Transverse colon (tissue), 4 donors: ENCODE measurements at regions not wholly inside any gene's neighbourhood (a gene's known extent, or its start where the extent isn't known, plus 50 kb on each side); places are given as distances from the start of the nearest gene placed in this dataset.
A peak's percentile ranks its signal among the peaks of the same experiment; 100 is the strongest.

Experiments
- DNase-seq: peaks from one replicate; pipeline ENCODE4 v3.0.0-alpha.2; 2019
- H3K27ac ChIP-seq, 4 donors: fragments of 200-600 bp; sonication (generic); 2 replicates each; pipeline ENCODE4 v1.5.1; 2016 to 2018; ENCODE audit warnings: inconsistent platforms in 4 of 4
- H3K27me3 ChIP-seq: fragments of 200-600 bp; sonication (generic); 2 replicates; pipeline ENCODE4 v1.5.1; 2017; ENCODE audit warnings: inconsistent platforms
- H3K36me3 ChIP-seq, 4 donors: fragments of 200-600 bp; sonication (generic); 2 replicates each; pipeline ENCODE4 v1.5.1; 2017 to 2019; ENCODE audit warnings: inconsistent platforms in 4 of 4
- H3K4me1 ChIP-seq, 4 donors: fragments of 200-600 bp; sonication (generic); 2 replicates each; pipeline ENCODE4 v1.5.1; 2017 to 2020; ENCODE audit warnings: inconsistent platforms in 4 of 4
- H3K4me3 ChIP-seq, 4 donors: fragments of 200-600 bp; sonication (generic); 1 replicate in 1 of 4; 2 replicates in 3 of 4; pipeline versions ENCODE4 v1.5.1 to v1.6.1; 2017 to 2019; ENCODE audit warnings: inconsistent platforms in 4 of 4
- H3K9me3 ChIP-seq, 2 donors: fragments of 200-600 bp; sonication (generic); 2 replicates each; pipeline ENCODE4 v1.5.1; 2017 to 2019; ENCODE audit warnings: inconsistent platforms in 2 of 2
- EP300 ChIP-seq: sonication (generic); formaldehyde crosslinking; IDR thresholded peaks from one replicate; pipeline ENCODE4 v1.6.1; 2017; ENCODE audit warnings: antibody characterized with exemption, low read depth
- POLR2A ChIP-seq: fragments of 450-650 bp; IDR thresholded peaks from one replicate; pipeline ENCODE4 v1.6.1; 2016; ENCODE audit warnings: antibody characterized with exemption, mild to moderate bottlenecking, moderate library complexity
- POLR2AphosphoS5 ChIP-seq, 3 donors: sonication (generic); formaldehyde crosslinking; IDR thresholded peaks; one replicate each; pipeline ENCODE4 v1.6.1; 2016; ENCODE audit warnings: antibody characterized with exemption in 3 of 3
- WGBS, 2 donors: methylation state at CpG; one replicate each; pipeline ENCODE4 v1.1.5; 2018; ENCODE audit warnings: low coverage in 1 of 2; 5-methylcytosine and 5-hydroxymethylcytosine counted together
- in situ Hi-C, 4 donors: fragments of 200-750 bp; cut with MboI; loops; one replicate each; pipeline versions ENCODE4 v1.15.0 to v1.15.1; 2017; ENCODE audit warnings: low sequenced_read_pairs in 3 of 4, low pct_ligation_motif_present in 1 of 4, low pct_unique_long_range_greater_than_20kb in 1 of 4
- intact Hi-C: fragments of 100-400 bp; cut with DNase I; formaldehyde crosslinking; loops from one replicate; pipeline ENCODE4 v1.15.1; 2023; ENCODE audit warnings: low total_unique reads
- TF ChIP-seq, protein P1 (sequence below), 5 experiments: fragments of 200-600 bp in 3 of 5; fragments of 450-650 bp in 2 of 5; sonication (generic) in 3 of 5; IDR thresholded peaks; 1 replicate in 2 of 5; 2 replicates in 3 of 5; pipeline ENCODE4 v1.5.1; 2016 to 2017; ENCODE audit warnings: antibody characterized with exemption in 5 of 5, inconsistent platforms in 3 of 5, mild to moderate bottlenecking in 2 of 5, moderate library complexity in 1 of 5

- Histone ChIP-seq H3K27me3 (no peaks in the 10 kb centered on the region), H3K36me3 (no peaks in the 10 kb centered on the region), H3K4me1 (peaks cover 0 to 8% (median 0%) of the 10 kb centered on the region in 4 donors), H3K4me3 (no peak overlapping the region), H3K9me3 (no peaks in the 10 kb centered on the region), H3K27ac (no peak overlapping the region)
- TF ChIP-seq POLR2A: no peak
- TF ChIP-seq POLR2AphosphoS5 (IDR thresholded peaks at IDR 0.05): no peak
- TF ChIP-seq, protein P1, sequence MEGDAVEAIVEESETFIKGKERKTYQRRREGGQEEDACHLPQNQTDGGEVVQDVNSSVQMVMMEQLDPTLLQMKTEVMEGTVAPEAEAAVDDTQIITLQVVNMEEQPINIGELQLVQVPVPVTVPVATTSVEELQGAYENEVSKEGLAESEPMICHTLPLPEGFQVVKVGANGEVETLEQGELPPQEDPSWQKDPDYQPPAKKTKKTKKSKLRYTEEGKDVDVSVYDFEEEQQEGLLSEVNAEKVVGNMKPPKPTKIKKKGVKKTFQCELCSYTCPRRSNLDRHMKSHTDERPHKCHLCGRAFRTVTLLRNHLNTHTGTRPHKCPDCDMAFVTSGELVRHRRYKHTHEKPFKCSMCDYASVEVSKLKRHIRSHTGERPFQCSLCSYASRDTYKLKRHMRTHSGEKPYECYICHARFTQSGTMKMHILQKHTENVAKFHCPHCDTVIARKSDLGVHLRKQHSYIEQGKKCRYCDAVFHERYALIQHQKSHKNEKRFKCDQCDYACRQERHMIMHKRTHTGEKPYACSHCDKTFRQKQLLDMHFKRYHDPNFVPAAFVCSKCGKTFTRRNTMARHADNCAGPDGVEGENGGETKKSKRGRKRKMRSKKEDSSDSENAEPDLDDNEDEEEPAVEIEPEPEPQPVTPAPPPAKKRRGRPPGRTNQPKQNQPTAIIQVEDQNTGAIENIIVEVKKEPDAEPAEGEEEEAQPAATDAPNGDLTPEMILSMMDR (IDR thresholded peaks at IDR 0.05): no peak
- no peak for TF ChIP-seq EP300
- 90% methylated on average over 10 of the region's 10 CpGs; no CpG with 5 or more reads in 1 of the 2 donors for WGBS, 2 donors
- intact Hi-C loops (no loop called here), in situ Hi-C loops (no loop called here)
- DNase-seq: no peak
These were observed 480.0 kb downstream of the ZNF536 start for GRCh38 chr19:30852168-30852567.

DNA sequence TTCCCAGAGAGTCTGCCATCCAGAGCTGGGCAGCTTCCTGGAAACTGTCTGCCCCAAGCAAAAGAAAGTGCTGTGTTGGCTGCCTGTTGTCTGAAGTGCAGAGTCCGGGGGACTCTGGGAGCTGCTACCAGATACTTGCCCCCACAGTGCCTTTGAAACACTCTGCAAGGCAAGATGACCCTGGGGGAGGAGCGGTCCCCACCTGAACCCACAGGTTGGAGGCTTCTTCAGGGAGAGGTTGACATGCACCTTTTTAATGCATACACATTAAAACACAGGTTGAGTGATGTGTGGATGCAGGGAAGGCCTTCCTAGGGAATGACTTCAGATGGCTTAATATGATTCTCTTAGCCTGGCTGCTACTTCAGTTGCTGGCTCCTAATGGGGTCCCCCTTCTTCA is 479.5 kb downstream of the ZNF536 start:
- H3K4me3 ChIP-seq: no peak overlapping the region
- peaks cover 0 to 8% (median 0%) of the 10 kb centered on the region in 4 donors for H3K4me1 ChIP-seq
- no peaks in the 10 kb centered on the region for H3K9me3 ChIP-seq
- 83% methylated on average over 2 of the region's 2 CpGs; no CpG with 5 or more reads in 1 of the 2 donors for WGBS, 2 donors
- no peak for DNase-seq
- no peaks in the 10 kb centered on the region for H3K36me3 ChIP-seq
- TF ChIP-seq POLR2A: no peak
- TF ChIP-seq EP300: no peak
- TF ChIP-seq, protein P1 (IDR thresholded peaks at IDR 0.05): no peak
- TF ChIP-seq POLR2AphosphoS5 (IDR thresholded peaks at IDR 0.05): no peak
- H3K27ac ChIP-seq: no peak overlapping the region
- in situ Hi-C loops: no loop called here
- intact Hi-C loops: no loop called here
- no peaks in the 10 kb centered on the region for H3K27me3 ChIP-seq

- 62 to 94% methylated on average over 3 to 9 of the region's 9 CpGs for WGBS, 2 donors
- DNase-seq: no peak
- Histone ChIP-seq H3K4me1 (peaks cover 0 to 8% (median 0%) of the 10 kb centered on the region in 4 donors), H3K27me3 (no peaks in the 10 kb centered on the region), H3K36me3 (no peaks in the 10 kb centered on the region), H3K4me3 (no peak overlapping the region), H3K27ac (no peak overlapping the region), H3K9me3 (no peaks in the 10 kb centered on the region)
- TF ChIP-seq POLR2AphosphoS5 (IDR thresholded peaks at IDR 0.05): peak in 1 of 3 donors; percentile 30
- TF ChIP-seq, protein P1 (IDR thresholded peaks at IDR 0.05): no peak
- intact Hi-C loops (no loop called here), in situ Hi-C loops (no loop called here)
These were observed 476.6 kb downstream of the ZNF536 start for GRCh38 chr19:30848636-30849425.

DNA sequence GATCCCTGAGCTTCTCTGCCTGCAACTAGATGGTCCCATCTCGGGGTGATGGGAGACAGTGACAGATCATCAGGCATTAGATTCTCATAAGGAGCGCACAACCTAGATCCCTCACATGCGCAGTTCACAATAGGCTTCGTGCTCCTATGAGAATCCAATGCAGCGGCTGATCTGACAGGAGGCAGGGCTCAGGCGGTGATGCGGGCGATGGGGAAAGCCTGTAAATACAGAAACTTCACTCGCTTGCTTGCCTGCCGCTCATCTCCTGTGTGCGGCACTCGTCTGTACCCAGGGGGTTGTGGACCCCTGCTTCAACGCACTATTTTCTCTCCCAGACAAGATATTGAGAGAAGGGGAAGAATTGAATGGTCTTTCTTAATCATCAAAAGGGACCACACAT is 473.9 kb downstream of the ZNF536 start:
- H3K27me3 ChIP-seq: no peaks in the 10 kb centered on the region
- no peaks in the 10 kb centered on the region for H3K36me3 ChIP-seq
- DNase-seq: no peak
- no peak overlapping the region for H3K27ac ChIP-seq
- no peaks in the 10 kb centered on the region for H3K9me3 ChIP-seq
- H3K4me1 ChIP-seq: peaks cover 0 to 8% (median 0%) of the 10 kb centered on the region in 4 donors
- intact Hi-C loops (no loop called here), in situ Hi-C loops (no loop called here)
- H3K4me3 ChIP-seq: no peak overlapping the region
- TF ChIP-seq, protein P1 (IDR thresholded peaks at IDR 0.05): no peak
- TF ChIP-seq POLR2AphosphoS5 (IDR thresholded peaks at IDR 0.05) (no peak), POLR2A (no peak), EP300 (no peak)
- 79 to 90% methylated on average over 6 to 13 of the region's 13 CpGs for WGBS, 2 donors
